ENCODE measurements at regions not wholly inside any gene's neighbourhood (a gene's known extent, or its start where the extent isn't known, plus 50 kb on each side); places are given as distances from the start of the nearest gene placed in this dataset.

- no peak for DNase-seq
Measured at GRCh38 chr2:157185476-157186227, 71.9 kb upstream of the GALNT5 start.

- no peak for DNase-seq
Measured at GRCh38 chr2:157190151-157190550, 67.4 kb upstream of the GALNT5 start.

- no peak for DNase-seq
Measured at GRCh38 chr2:157191186-157191585, 66.3 kb upstream of the GALNT5 start.

GRCh38 chr2:157192445-157193423 lies 64.8 kb upstream of the GALNT5 start:
- no peak for DNase-seq

- DNase-seq: no peak
Measured at GRCh38 chr2:157193461-157193860, 64.0 kb upstream of the GALNT5 start.

GRCh38 chr2:157194097-157194688 lies 63.3 kb upstream of the GALNT5 start:
- peak; percentile 25 for DNase-seq

- DNase-seq: no peak
Measured at GRCh38 chr2:157194844-157195243, 62.7 kb upstream of the GALNT5 start.

- DNase-seq: no peak
Measured at GRCh38 chr2:157196956-157197355, 60.5 kb upstream of the GALNT5 start.

- DNase-seq: no peak
Measured at GRCh38 chr2:157197848-157198247, 59.7 kb upstream of the GALNT5 start.

GRCh38 chr2:157203651-157204050 lies 53.9 kb upstream of the GALNT5 start:
- no peak for DNase-seq

GRCh38 chr2:157204401-157204800 lies 53.1 kb upstream of the GALNT5 start:
- no peak for DNase-seq

- no peak for DNase-seq
Measured at GRCh38 chr2:157206916-157207315, 50.6 kb upstream of the GALNT5 start.

Measured in left kidney (tissue), 1 donor.